Testis (tissue), 2 donors: ENCODE measurements at regions not wholly inside any gene's neighbourhood (a gene's known extent, or its start where the extent isn't known, plus 50 kb on each side); places are given as distances from the start of the nearest gene placed in this dataset.

Source experiments
- DNase-seq: peaks from one replicate; pipeline ENCODE4 v3.0.0-alpha.2; 2019
- H3K27ac ChIP-seq, 2 donors: fragments of 200-600 bp; sonication (generic); one replicate each; pipeline ENCODE4 v1.5.1; 2019
- H3K27me3 ChIP-seq: fragments of 200-600 bp; sonication (generic); one replicate; pipeline ENCODE4 v1.5.1; 2019
- H3K36me3 ChIP-seq: fragments of 200-600 bp; sonication (generic); one replicate; pipeline ENCODE4 v1.5.1; 2017; ENCODE audit warnings: low read depth; ENCODE audit errors: missing control alignments
- H3K4me1 ChIP-seq: fragments of 200-600 bp; sonication (generic); one replicate; pipeline ENCODE4 v1.5.1; 2019
- H3K4me3 ChIP-seq, 2 donors: fragments of 200-600 bp; sonication (generic); one replicate each; pipeline ENCODE4 v1.5.1; 2017 to 2019
- H3K9me3 ChIP-seq: fragments of 200-600 bp; sonication (generic); one replicate; pipeline ENCODE4 v1.5.1; 2017
- CTCF ChIP-seq, 3 experiments: fragments of 450-650 bp in 2 of 3; fragments of 200-600 bp in 1 of 3; sonication (generic) in 1 of 3; IDR thresholded peaks; one replicate each; pipeline ENCODE4 v1.5.1; 2016 to 2019; ENCODE audit warnings: antibody characterized with exemption in 3 of 3, mild to moderate bottlenecking in 2 of 3, moderate library complexity in 1 of 3
- POLR2A ChIP-seq: fragments of 450-650 bp; IDR thresholded peaks from one replicate; pipeline ENCODE4 v1.6.1; 2017; ENCODE audit warnings: antibody characterized with exemption, mild to moderate bottlenecking, moderate library complexity
- WGBS, 2 donors: methylation state at CpG; one replicate each; pipeline ENCODE4 v1.1.5; 2018; 5-methylcytosine and 5-hydroxymethylcytosine counted together
- intact Hi-C: fragments of 100-400 bp; cut with DNase I; formaldehyde crosslinking; loops from one replicate; pipeline ENCODE4 v1.15.1; 2023; ENCODE audit warnings: low total_unique reads

GRCh38 chr15:38652183-38652794, 87.7 kb upstream of the RASGRP1 start:
- WGBS, 2 donors, result 92 to 96% methylated on average over 5 of the region's 5 CpGs
- no peaks in the 10 kb centered on the region for H3K36me3 ChIP-seq
- H3K27me3 ChIP-seq, result no peaks in the 10 kb centered on the region
- TF ChIP-seq POLR2A (no peak), CTCF (IDR thresholded peaks at IDR 0.05) (no peak)
- H3K9me3 ChIP-seq, result no peaks in the 10 kb centered on the region
- intact Hi-C loops, result no loop called here
- no peak overlapping the region for H3K4me3 ChIP-seq
- no peak for DNase-seq
- no peaks in the 10 kb centered on the region for H3K4me1 ChIP-seq
- no peak overlapping the region for H3K27ac ChIP-seq

GRCh38 chr15:38652998-38653397, 88.4 kb upstream of the RASGRP1 start:
- intact Hi-C loops, result no loop called here
- TF ChIP-seq POLR2A (no peak), CTCF (IDR thresholded peaks at IDR 0.05) (no peak)
- H3K36me3 ChIP-seq, result no peaks in the 10 kb centered on the region
- DNase-seq, result no peak
- 81 to 87% methylated on average over 6 of the region's 6 CpGs for WGBS, 2 donors
- H3K27ac ChIP-seq, result no peak overlapping the region
- no peaks in the 10 kb centered on the region for H3K4me1 ChIP-seq
- H3K27me3 ChIP-seq, result no peaks in the 10 kb centered on the region
- H3K4me3 ChIP-seq, result no peak overlapping the region
- no peaks in the 10 kb centered on the region for H3K9me3 ChIP-seq

GRCh38 chr15:38658431-38658830, 93.8 kb upstream of the RASGRP1 start:
- DNase-seq, result no peak
- TF ChIP-seq POLR2A, result no peak
- no peak for TF ChIP-seq CTCF (IDR thresholded peaks at IDR 0.05)
- Histone ChIP-seq H3K4me1 (no peaks in the 10 kb centered on the region), H3K4me3 (no peak overlapping the region), H3K9me3 (no peaks in the 10 kb centered on the region), H3K27me3 (no peaks in the 10 kb centered on the region), H3K27ac (no peak overlapping the region), H3K36me3 (no peaks in the 10 kb centered on the region)
- intact Hi-C loops, result no loop called here
- 82 to 91% methylated on average over 5 of the region's 5 CpGs for WGBS, 2 donors

- H3K27me3 ChIP-seq, result no peaks in the 10 kb centered on the region
- no peak overlapping the region for H3K4me3 ChIP-seq
- no peaks in the 10 kb centered on the region for H3K9me3 ChIP-seq
- 94 to 100% methylated on average over 1 of the region's 1 CpG for WGBS, 2 donors
- no peaks in the 10 kb centered on the region for H3K36me3 ChIP-seq
- intact Hi-C loops, result no loop called here
- H3K27ac ChIP-seq, result no peak overlapping the region
- no peaks in the 10 kb centered on the region for H3K4me1 ChIP-seq
- DNase-seq, result no peak
- TF ChIP-seq POLR2A, result no peak
- no peak for TF ChIP-seq CTCF (IDR thresholded peaks at IDR 0.05)
Observed at GRCh38 chr15:38660738-38661137, 96.1 kb upstream of the RASGRP1 start.

GRCh38 chr15:38662033-38662802, 97.6 kb upstream of the RASGRP1 start:
- intact Hi-C loops, result no loop called here
- no peak for DNase-seq

More at GRCh38 chr15:38662033-38662802, 97.6 kb upstream of the RASGRP1 start:
- TF ChIP-seq CTCF (IDR thresholded peaks at IDR 0.05), result no peak
- TF ChIP-seq POLR2A, result no peak
- no peaks in the 10 kb centered on the region for H3K36me3 ChIP-seq
- H3K27ac ChIP-seq, result no peak overlapping the region
- H3K4me3 ChIP-seq, result no peak overlapping the region
- no peaks in the 10 kb centered on the region for H3K9me3 ChIP-seq
- H3K27me3 ChIP-seq, result no peaks in the 10 kb centered on the region
- H3K4me1 ChIP-seq, result no peaks in the 10 kb centered on the region
- 82 to 85% methylated on average over 5 of the region's 5 CpGs for WGBS, 2 donors
